ENCODE measurements at regions not wholly inside any gene's neighbourhood (a gene's known extent, or its start where the extent isn't known, plus 50 kb on each side); places are given as distances from the start of the nearest gene placed in this dataset.

GRCh38 chr22:22802339-22802970, 85.2 kb upstream of the IGLL5 start:
- no peak for DNase-seq (ENCODE audit: low read depth)

GRCh38 chr22:22803285-22803853, 84.2 kb upstream of the IGLL5 start:
- no peak for DNase-seq (ENCODE audit: low read depth)

GRCh38 chr22:22810018-22810427, 77.6 kb upstream of the IGLL5 start:
- DNase-seq (ENCODE audit: low read depth): peak; percentile 51

GRCh38 chr22:22810471-22810870, 77.1 kb upstream of the IGLL5 start:
- no peak for DNase-seq (ENCODE audit: low read depth)

GRCh38 chr22:22811016-22812009, 76.3 kb upstream of the IGLL5 start:
- DNase-seq (ENCODE audit: low read depth): no peak

- no peak for DNase-seq (ENCODE audit: low read depth)
Observed at GRCh38 chr22:22812031-22812905, 75.3 kb upstream of the IGLL5 start.

- DNase-seq (ENCODE audit: low read depth): no peak
Observed at GRCh38 chr22:22813126-22814075, 74.2 kb upstream of the IGLL5 start.

GRCh38 chr22:22814666-22815396, 72.8 kb upstream of the IGLL5 start:
- DNase-seq (ENCODE audit: low read depth): no peak

- no peak for DNase-seq (ENCODE audit: low read depth)
Observed at GRCh38 chr22:22815397-22816170, 72.0 kb upstream of the IGLL5 start.

- no peak for DNase-seq (ENCODE audit: low read depth)
Observed at GRCh38 chr22:22816171-22816514, 71.5 kb upstream of the IGLL5 start.

- DNase-seq (ENCODE audit: low read depth): no peak
Observed at GRCh38 chr22:22816766-22817410, 70.7 kb upstream of the IGLL5 start.

- DNase-seq (ENCODE audit: low read depth): no peak
Observed at GRCh38 chr22:22817468-22818201, 70.0 kb upstream of the IGLL5 start.

- DNase-seq (ENCODE audit: low read depth): no peak
Observed at GRCh38 chr22:22818202-22818538, 69.4 kb upstream of the IGLL5 start.

GRCh38 chr22:22818861-22819855, 68.5 kb upstream of the IGLL5 start:
- no peak for DNase-seq (ENCODE audit: low read depth)

GRCh38 chr22:22820076-22820475, 67.5 kb upstream of the IGLL5 start:
- DNase-seq (ENCODE audit: low read depth): no peak

GRCh38 chr22:22820626-22821025, 67.0 kb upstream of the IGLL5 start:
- DNase-seq (ENCODE audit: low read depth): no peak

- DNase-seq (ENCODE audit: low read depth): no peak
Observed at GRCh38 chr22:22821340-22821739, 66.3 kb upstream of the IGLL5 start.

Measured in activated T-helper 9 cell treated with anti-CD3 and anti-CD28 coated beads, Interleukin-2, amount 50 U/mL, for 16 hours (primary cell).